Endothelial cell of umbilical vein (primary cell): ENCODE measurements at regions not wholly inside any gene's neighbourhood (a gene's known extent, or its start where the extent isn't known, plus 50 kb on each side); places are given as distances from the start of the nearest gene placed in this dataset.

Source experiments
- BruUV-seq: library from RNA; stranded (reverse); fragments of 400-500 nt; replicated peaks from 2 replicates; lab custom pipeline; 2021; lab: Mats Ljungman, UMichigan
- CTCF ChIA-PET: fragments of 300-600, 350-600 bp; sonication (Branson Sonifier 250); formaldehyde crosslinking; loops from one replicate; lab custom pipeline; 2021; ENCODE audit warnings: antibody characterized with exemption, inconsistent platforms; lab: Charles Lee
- POLR2A ChIA-PET: fragments of 300-600, 350-600 bp; sonication (Branson Sonifier 250); formaldehyde crosslinking; loops from one replicate; lab custom pipeline; 2021; ENCODE audit warnings: antibody characterized with exemption, inconsistent platforms; lab: Charles Lee
- DNase-seq: peaks from one replicate; pipeline ENCODE4 v3.0.0-alpha.2; 2011; ENCODE audit warnings: low read depth, low spot score
- FAIRE-seq: peaks from 2 replicates; lab custom pipeline; 2011; peaks lifted over from hg19 to GRCh38; lab: Jason Lieb, UNC
- H2AFZ ChIP-seq: 2 replicates; pipeline ENCODE4 v1.6.0; 2012; ENCODE audit warnings: low read depth, low read length, control low read depth, inconsistent platforms
- H3K27ac ChIP-seq: 2 replicates; pipeline ENCODE4 v1.5.1; 2011; ENCODE audit warnings: low read depth, mild to moderate bottlenecking, control low read depth, low read length, moderate library complexity; ENCODE audit not compliant: insufficient read depth
- H3K27me3 ChIP-seq, 2 experiments: 2 replicates each; pipeline versions ENCODE4 v1.6.0 to v1.6.1; 2011; ENCODE audit warnings: low read length in 2 of 2, mixed read lengths in 1 of 2; ENCODE audit not compliant: control insufficient read depth in 2 of 2, insufficient read depth in 2 of 2
- H3K36me3 ChIP-seq, 2 experiments: 2 replicates in 1 of 2; 3 replicates in 1 of 2; pipeline ENCODE4 v1.5.1; 2011; ENCODE audit warnings: low read length in 2 of 2, mild to moderate bottlenecking in 1 of 2, moderate library complexity in 1 of 2; ENCODE audit not compliant: control insufficient read depth in 2 of 2, insufficient read depth in 2 of 2; ENCODE audit errors: extremely low read depth in 1 of 2
- H3K4me1 ChIP-seq: 3 replicates; pipeline ENCODE4 v1.5.1; 2011; ENCODE audit warnings: mild to moderate bottlenecking, low read length; ENCODE audit not compliant: control insufficient read depth, insufficient read depth; ENCODE audit errors: extremely low read depth
- H3K4me2 ChIP-seq: 2 replicates; pipeline ENCODE4 v1.6.1; 2011; ENCODE audit warnings: low read length, control low read depth, mixed read lengths; ENCODE audit not compliant: insufficient read depth
- H3K4me3 ChIP-seq, 3 experiments: fragments of 200-600 bp in 1 of 3; sonication (generic), shearing (Covaris generic) in 1 of 3; replicated peaks in 1 of 3; 2 replicates each; pipeline ENCODE4 v1.5.1; 2011 to 2016; ENCODE audit warnings: control low read depth in 3 of 3, low read length in 3 of 3, mild to moderate bottlenecking in 2 of 3, inconsistent platforms in 1 of 3, low read depth in 1 of 3, moderate library complexity in 1 of 3; ENCODE audit not compliant: insufficient read depth in 1 of 3
- H3K79me2 ChIP-seq: 2 replicates; pipeline ENCODE4 v1.6.0; 2012; ENCODE audit warnings: low read length, inconsistent platforms; ENCODE audit not compliant: control insufficient read depth, insufficient read depth
- H3K9ac ChIP-seq: replicated peaks from 2 replicates; pipeline ENCODE3; 2011; ENCODE audit warnings: low read length, control low read depth; ENCODE audit not compliant: insufficient read depth; ENCODE audit errors: extremely low read depth
- H3K9me1 ChIP-seq: replicated peaks from 3 replicates; pipeline ENCODE4 v1.6.0; 2011; ENCODE audit warnings: mild to moderate bottlenecking, low read length; ENCODE audit not compliant: control insufficient read depth, insufficient read depth; ENCODE audit errors: extremely low read depth
- H3K9me3 ChIP-seq: replicated peaks from 2 replicates; pipeline ENCODE4 v1.5.1; 2012; ENCODE audit warnings: low read length, inconsistent platforms; ENCODE audit not compliant: control insufficient read depth, insufficient read depth
- H4K20me1 ChIP-seq: replicated peaks from 2 replicates; pipeline ENCODE3; 2011; ENCODE audit warnings: mild to moderate bottlenecking, low read length; ENCODE audit not compliant: control insufficient read depth, insufficient read depth; ENCODE audit errors: extremely low read depth
- EZH2 ChIP-seq: IDR thresholded peaks from 2 replicates; pipeline ENCODE4 v1.6.1; 2012; ENCODE audit warnings: borderline replicate concordance, low read depth, mild to moderate bottlenecking, moderate library complexity, low read length, inconsistent platforms; ENCODE audit not compliant: severe bottlenecking
- FOS ChIP-seq: IDR thresholded peaks from 2 replicates; pipeline ENCODE4 v1.6.1; 2011; ENCODE audit warnings: mild to moderate bottlenecking, low read length, moderate library complexity, borderline replicate concordance; ENCODE audit not compliant: insufficient read depth
- GATA2 ChIP-seq: IDR thresholded peaks from 2 replicates; pipeline ENCODE4 v1.7.0; 2011; ENCODE audit warnings: low read depth, mild to moderate bottlenecking, moderate library complexity, mixed read lengths, low read length; ENCODE audit not compliant: insufficient read length, insufficient read depth
- JUN ChIP-seq: IDR thresholded peaks from 2 replicates; pipeline ENCODE4 v1.6.1; 2011; ENCODE audit warnings: borderline replicate concordance, low read depth; ENCODE audit not compliant: insufficient read length, insufficient read depth
- MYC ChIP-seq: IDR thresholded peaks from one replicate; pipeline ENCODE4 v1.6.1; 2011; ENCODE audit warnings: mild to moderate bottlenecking, low read depth, low read length
- POLR2A ChIP-seq: IDR thresholded peaks from 2 replicates; pipeline ENCODE4 v1.6.1; 2012; ENCODE audit warnings: low read depth, mild to moderate bottlenecking, control low read depth, low read length
- POLR2AphosphoS5 ChIP-seq: IDR thresholded peaks from 2 replicates; pipeline ENCODE4 v1.6.1; 2012; ENCODE audit warnings: low read depth, mild to moderate bottlenecking, control low read depth, low read length, moderate library complexity; ENCODE audit not compliant: insufficient read depth
- dilution Hi-C: fragments of 300-500 bp; cut with MboI; formaldehyde crosslinking; loops from one replicate; pipeline ENCODE4 v1.15.0; 2019; ENCODE audit warnings: low sequenced_read_pairs; ENCODE audit not compliant: extremely low pct_ligation_motif_present
- intact Hi-C: fragments of 100-400 bp; cut with micrococcal nuclease; formaldehyde crosslinking; loops from one replicate; pipeline ENCODE4 v1.10.0; 2022
- TF ChIP-seq, protein P1 (sequence below), 2 donors: IDR thresholded peaks; 1 replicate in 1 of 2; 2 replicates in 1 of 2; pipeline ENCODE4 v1.5.1; 2011; ENCODE audit warnings: low read length in 2 of 2, mild to moderate bottlenecking in 2 of 2, moderate library complexity in 2 of 2, control low read depth in 1 of 2, inconsistent platforms in 1 of 2, low read depth in 1 of 2; ENCODE audit not compliant: insufficient read depth in 1 of 2; ENCODE audit errors: extremely low read depth in 1 of 2
- TF ChIP-seq, protein P2 (sequence below): IDR thresholded peaks from 2 replicates; pipeline ENCODE4 v1.6.1; 2011; ENCODE audit not compliant: insufficient read depth, insufficient read length

DNA sequence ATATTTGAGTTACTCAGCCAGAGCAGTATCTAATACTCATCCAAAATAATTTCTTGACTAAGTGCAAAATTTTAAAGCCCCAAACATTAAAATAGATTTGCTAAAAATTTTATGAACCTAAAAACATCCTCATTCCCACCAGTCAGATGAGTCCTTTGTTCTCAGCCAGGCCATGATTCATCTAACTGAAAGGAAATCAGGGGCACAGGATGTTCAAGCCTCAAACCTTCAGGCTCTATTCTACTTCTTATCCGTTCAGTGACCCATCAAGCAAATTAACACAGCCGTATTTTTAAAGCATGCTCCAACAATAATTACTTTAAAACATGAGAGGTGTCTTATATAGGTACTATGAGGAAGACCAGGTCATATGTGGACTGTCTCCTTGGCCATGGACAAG lies 176.5 kb upstream of the MON1B start:
- BruUV-seq: no TSS peak
- TF ChIP-seq MYC (no peak), GATA2 (no peak), EZH2 (no peak), FOS (no peak), JUN (no peak), POLR2AphosphoS5 (no peak), POLR2A (no peak)
- TF ChIP-seq, protein P1, sequence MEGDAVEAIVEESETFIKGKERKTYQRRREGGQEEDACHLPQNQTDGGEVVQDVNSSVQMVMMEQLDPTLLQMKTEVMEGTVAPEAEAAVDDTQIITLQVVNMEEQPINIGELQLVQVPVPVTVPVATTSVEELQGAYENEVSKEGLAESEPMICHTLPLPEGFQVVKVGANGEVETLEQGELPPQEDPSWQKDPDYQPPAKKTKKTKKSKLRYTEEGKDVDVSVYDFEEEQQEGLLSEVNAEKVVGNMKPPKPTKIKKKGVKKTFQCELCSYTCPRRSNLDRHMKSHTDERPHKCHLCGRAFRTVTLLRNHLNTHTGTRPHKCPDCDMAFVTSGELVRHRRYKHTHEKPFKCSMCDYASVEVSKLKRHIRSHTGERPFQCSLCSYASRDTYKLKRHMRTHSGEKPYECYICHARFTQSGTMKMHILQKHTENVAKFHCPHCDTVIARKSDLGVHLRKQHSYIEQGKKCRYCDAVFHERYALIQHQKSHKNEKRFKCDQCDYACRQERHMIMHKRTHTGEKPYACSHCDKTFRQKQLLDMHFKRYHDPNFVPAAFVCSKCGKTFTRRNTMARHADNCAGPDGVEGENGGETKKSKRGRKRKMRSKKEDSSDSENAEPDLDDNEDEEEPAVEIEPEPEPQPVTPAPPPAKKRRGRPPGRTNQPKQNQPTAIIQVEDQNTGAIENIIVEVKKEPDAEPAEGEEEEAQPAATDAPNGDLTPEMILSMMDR (IDR thresholded peaks at IDR 0.05; ENCODE audit: extremely low read depth in 1 of 2, insufficient read depth in 1 of 2, low read depth in 1 of 2, low read length in 2 of 2): no peak
- TF ChIP-seq, protein P2, sequence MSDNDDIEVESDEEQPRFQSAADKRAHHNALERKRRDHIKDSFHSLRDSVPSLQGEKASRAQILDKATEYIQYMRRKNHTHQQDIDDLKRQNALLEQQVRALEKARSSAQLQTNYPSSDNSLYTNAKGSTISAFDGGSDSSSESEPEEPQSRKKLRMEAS: no peak
- FAIRE-seq (no peak), DNase-seq (no peak)
- intact Hi-C loops (no loop called here), dilution Hi-C loops (no loop called here)
- Histone ChIP-seq H2AFZ (no peak overlapping the region), H3K9me1 (no peaks in the 10 kb centered on the region), H4K20me1 (no peaks in the 10 kb centered on the region), H3K4me2 (no peak overlapping the region), H3K4me1 (no peaks in the 10 kb centered on the region), H3K27me3 (no peaks in the 10 kb centered on the region), H3K36me3 (no peaks in the 10 kb centered on the region), H3K27ac (no peak overlapping the region), H3K79me2 (no peaks in the 10 kb centered on the region), H3K9me3 (no peaks in the 10 kb centered on the region), H3K4me3 (no peak overlapping the region), H3K9ac (no peak overlapping the region)
- CTCF ChIA-PET: no interaction called here
- POLR2A ChIA-PET: no interaction called here
